B cell (primary cell): ENCODE measurements at regions not wholly inside any gene's neighbourhood (a gene's known extent, or its start where the extent isn't known, plus 50 kb on each side); places are given as distances from the start of the nearest gene placed in this dataset.

ENCODE experiments used
- CTCF ChIP-seq: fragments of 200-600 bp; IDR thresholded peaks from one replicate; pipeline ENCODE4 v1.8.0; 2022; ENCODE audit warnings: antibody characterized with exemption, mild to moderate bottlenecking
- EZH2 ChIP-seq: IDR thresholded peaks from 2 replicates; pipeline ENCODE4 v1.6.1; 2012; ENCODE audit warnings: borderline replicate concordance, low read depth, mild to moderate bottlenecking, moderate library complexity, low read length; ENCODE audit not compliant: insufficient read depth, poor library complexity, severe bottlenecking

GRCh38 chr11:31903225-31904074 is 92.3 kb upstream of the PAX6 start:
- TF ChIP-seq CTCF (no peak), EZH2 (no peak)
